HUES64 (cell line): ENCODE measurements at regions not wholly inside any gene's neighbourhood (a gene's known extent, or its start where the extent isn't known, plus 50 kb on each side); places are given as distances from the start of the nearest gene placed in this dataset.

Experiments
- H3K27ac ChIP-seq: 2 replicates; pipeline ENCODE4 v1.7.0; 2013; ENCODE audit warnings: low read depth, low read length, inconsistent platforms
- H3K27me3 ChIP-seq: 2 replicates; pipeline ENCODE4 v1.6.1; 2013; ENCODE audit warnings: mild to moderate bottlenecking, low read length; ENCODE audit not compliant: insufficient read depth
- H3K36me3 ChIP-seq: 2 replicates; pipeline ENCODE4 v1.6.1; 2013; ENCODE audit warnings: mild to moderate bottlenecking, low read length; ENCODE audit not compliant: insufficient read depth
- H3K4me1 ChIP-seq: 2 replicates; pipeline ENCODE4 v1.6.1; 2013; ENCODE audit warnings: mild to moderate bottlenecking, low read length, moderate library complexity; ENCODE audit not compliant: insufficient read depth
- H3K4me3 ChIP-seq: 2 replicates; pipeline ENCODE4 v1.5.1; 2013; ENCODE audit warnings: mild to moderate bottlenecking, low read length, moderate library complexity
- H3K9ac ChIP-seq: 2 replicates; pipeline ENCODE4 v1.6.1; 2013; ENCODE audit warnings: mild to moderate bottlenecking, low read depth, low read length
- H3K9me3 ChIP-seq: 2 replicates; pipeline ENCODE4 v1.6.1; 2013; ENCODE audit warnings: low read depth, low read length; ENCODE audit not compliant: insufficient read depth
- WGBS: fragments of 150-250, 120-280 bp; methylation state at CpG from one replicate; pipeline ENCODE4 v1.1.7; 2013; ENCODE audit warnings: missing lambda C conversion rate; 5-methylcytosine and 5-hydroxymethylcytosine counted together

- Histone ChIP-seq H3K27ac (no peak overlapping the region), H3K27me3 (no peaks in the 10 kb centered on the region), H3K9ac (no peak overlapping the region), H3K4me3 (no peak overlapping the region), H3K4me1 (no peaks in the 10 kb centered on the region), H3K9me3 (no peaks in the 10 kb centered on the region), H3K36me3 (no peaks in the 10 kb centered on the region)
- 96% methylated on average over 3 of the region's 3 CpGs for WGBS
These were observed 286.7 kb upstream of the PTPRD start for GRCh38 chr9:10899509-10899908.

GRCh38 chr9:10903969-10904368, 291.2 kb upstream of the PTPRD start:
- no peak overlapping the region for H3K27ac ChIP-seq
- no peak overlapping the region for H3K4me3 ChIP-seq
- 100% methylated on average over 1 of the region's 1 CpG for WGBS
- H3K9me3 ChIP-seq: no peaks in the 10 kb centered on the region
- H3K4me1 ChIP-seq: no peaks in the 10 kb centered on the region
- no peaks in the 10 kb centered on the region for H3K27me3 ChIP-seq
- H3K9ac ChIP-seq: no peak overlapping the region
- H3K36me3 ChIP-seq: no peaks in the 10 kb centered on the region

GRCh38 chr9:10910779-10911178, 298.0 kb upstream of the PTPRD start:
- Histone ChIP-seq H3K27ac (no peak overlapping the region), H3K9me3 (0 out of 2 replicates have a peak, but pooled peaks cover 4% of the 10 kb centered on the region), H3K4me1 (peaks cover 5% of the 10 kb centered on the region; the same call in 1 of the 2 replicates), H3K9ac (no peak overlapping the region), H3K27me3 (no peaks in the 10 kb centered on the region), H3K4me3 (no peak overlapping the region), H3K36me3 (no peaks in the 10 kb centered on the region)
- 96% methylated on average over 25 of the region's 25 CpGs for WGBS

- Histone ChIP-seq H3K27me3 (no peaks in the 10 kb centered on the region), H3K27ac (no peak overlapping the region), H3K4me3 (no peak overlapping the region), H3K36me3 (no peaks in the 10 kb centered on the region), H3K9me3 (0 out of 2 replicates have a peak, but pooled peaks cover 4% of the 10 kb centered on the region), H3K4me1 (peaks cover 5% of the 10 kb centered on the region; the same call in 1 of the 2 replicates), H3K9ac (no peak overlapping the region)
- WGBS: 97% methylated on average over 6 of the region's 6 CpGs
These were observed 298.6 kb upstream of the PTPRD start for GRCh38 chr9:10911373-10911772.

- no peak overlapping the region for H3K27ac ChIP-seq
- 91% methylated on average over 1 of the region's 2 CpGs for WGBS
- no peaks in the 10 kb centered on the region for H3K36me3 ChIP-seq
- peaks cover 13% of the 10 kb centered on the region for H3K4me1 ChIP-seq
- H3K27me3 ChIP-seq: no peaks in the 10 kb centered on the region
- no peak overlapping the region for H3K4me3 ChIP-seq
- no peaks in the 10 kb centered on the region for H3K9me3 ChIP-seq
- H3K9ac ChIP-seq: no peak overlapping the region
These were observed 304.2 kb upstream of the PTPRD start for GRCh38 chr9:10917001-10917400.

GRCh38 chr9:10921671-10922070, 308.9 kb upstream of the PTPRD start:
- no peaks in the 10 kb centered on the region for H3K9me3 ChIP-seq
- no peak overlapping the region; the same call in 1 of the 2 replicates for H3K27ac ChIP-seq
- H3K36me3 ChIP-seq: no peaks in the 10 kb centered on the region
- WGBS: 0% methylated on average over 1 of the region's 2 CpGs
- H3K27me3 ChIP-seq: no peaks in the 10 kb centered on the region
- no peak overlapping the region for H3K9ac ChIP-seq
- peaks cover 19% of the 10 kb centered on the region for H3K4me1 ChIP-seq
- H3K4me3 ChIP-seq: no peak overlapping the region

- 67% methylated on average over 2 of the region's 4 CpGs for WGBS
- no peak overlapping the region for H3K4me3 ChIP-seq
These were observed 313.1 kb upstream of the PTPRD start for GRCh38 chr9:10925896-10926295.

GRCh38 chr9:10928372-10928771, 315.6 kb upstream of the PTPRD start:
- H3K27me3 ChIP-seq: no peaks in the 10 kb centered on the region
- 92% methylated on average over 2 of the region's 2 CpGs for WGBS
- H3K36me3 ChIP-seq: no peaks in the 10 kb centered on the region
- H3K4me3 ChIP-seq: no peak overlapping the region
- H3K9me3 ChIP-seq: no peaks in the 10 kb centered on the region
- H3K27ac ChIP-seq: no peak overlapping the region
- no peak overlapping the region for H3K9ac ChIP-seq
- no peaks in the 10 kb centered on the region for H3K4me1 ChIP-seq

More at GRCh38 chr9:10925896-10926295, 313.1 kb upstream of the PTPRD start:
- Histone ChIP-seq H3K9ac (no peak overlapping the region), H3K9me3 (no peaks in the 10 kb centered on the region), H3K4me1 (peaks cover 19% of the 10 kb centered on the region), H3K36me3 (no peaks in the 10 kb centered on the region), H3K27ac (no peak overlapping the region), H3K27me3 (no peaks in the 10 kb centered on the region)

- WGBS: 100% methylated on average over 1 of the region's 2 CpGs
These were observed 317.3 kb upstream of the PTPRD start for GRCh38 chr9:10930081-10930480.

GRCh38 chr9:10946676-10947410, 334.0 kb upstream of the PTPRD start:
- Histone ChIP-seq H3K9ac (no peak overlapping the region), H3K27me3 (no peaks in the 10 kb centered on the region), H3K9me3 (no peaks in the 10 kb centered on the region), H3K4me1 (no peaks in the 10 kb centered on the region), H3K27ac (no peak overlapping the region), H3K36me3 (no peaks in the 10 kb centered on the region), H3K4me3 (no peak overlapping the region)
- 94% methylated on average over 25 of the region's 26 CpGs for WGBS

More at GRCh38 chr9:10930081-10930480, 317.3 kb upstream of the PTPRD start:
- Histone ChIP-seq H3K4me3 (no peak overlapping the region), H3K36me3 (no peaks in the 10 kb centered on the region), H3K4me1 (no peaks in the 10 kb centered on the region), H3K27ac (no peak overlapping the region), H3K9ac (no peak overlapping the region), H3K9me3 (no peaks in the 10 kb centered on the region), H3K27me3 (no peaks in the 10 kb centered on the region)

GRCh38 chr9:10957878-10958277, 345.1 kb upstream of the PTPRD start:
- no peak overlapping the region for H3K4me3 ChIP-seq
- no peak overlapping the region for H3K27ac ChIP-seq

More at GRCh38 chr9:10957878-10958277, 345.1 kb upstream of the PTPRD start:
- no peaks in the 10 kb centered on the region for H3K36me3 ChIP-seq
- peaks cover 10% of the 10 kb centered on the region; the same call in 1 of the 2 replicates for H3K4me1 ChIP-seq
- no peak overlapping the region for H3K9ac ChIP-seq
- H3K27me3 ChIP-seq: no peaks in the 10 kb centered on the region
- no peaks in the 10 kb centered on the region for H3K9me3 ChIP-seq
